Activated T-helper 1 cell treated with anti-CD3 and anti-CD28 coated beads, Interleukin-12 subunit alpha, Interleukin-12 subunit beta, Interleukin-2, Interleukin-4 antibody, amounts not matched to agents 30 ng/mL and 10 ng/mL and 1 ng/mL, durations not matched to agents 14 hours and 24 hours and 36 hours (primary cell): ENCODE measurements at regions not wholly inside any gene's neighbourhood (a gene's known extent, or its start where the extent isn't known, plus 50 kb on each side); places are given as distances from the start of the nearest gene placed in this dataset.
"Not testable (repeated sequence)": the region's sequence is repeated elsewhere in the genome, so short reads cannot be mapped to it uniquely, and the experiment has no call there.

ENCODE experiments used
- DNase-seq: peaks from one replicate; pipeline ENCODE4 v3.0.0; 2021; ENCODE audit warnings: low spot score
- H3K27ac Mint-ChIP-seq: one replicate; pipeline ENCODE4 v1.8.0; 2021; ENCODE audit warnings: mild to moderate bottlenecking, mixed read lengths
- H3K27me3 Mint-ChIP-seq: one replicate; pipeline ENCODE4 v1.8.0; 2022; ENCODE audit warnings: mild to moderate bottlenecking, moderate library complexity, mixed read lengths; ENCODE audit not compliant: insufficient read depth
- H3K36me3 Mint-ChIP-seq: one replicate; pipeline ENCODE4 v1.8.0; 2021; ENCODE audit warnings: low read depth, mixed read lengths
- H3K4me1 Mint-ChIP-seq: one replicate; pipeline ENCODE4 v1.8.0; 2021; ENCODE audit warnings: low read depth, mixed read lengths
- H3K4me3 Mint-ChIP-seq: one replicate; pipeline ENCODE4 v1.8.0; 2021; ENCODE audit warnings: mild to moderate bottlenecking, moderate library complexity, mixed read lengths
- H3K9me3 Mint-ChIP-seq: one replicate; pipeline ENCODE4 v1.8.0; 2021; ENCODE audit warnings: mixed read lengths
- intact Hi-C: fragments of 100-400 bp; cut with micrococcal nuclease; formaldehyde crosslinking; loops from one replicate; pipeline ENCODE4 v1.15.1; 2024

- no peaks in the 10 kb centered on the region for H3K9me3 Mint-ChIP-seq
- H3K4me1 Mint-ChIP-seq, result no peaks in the 10 kb centered on the region
- intact Hi-C loops, result no loop called here
- no peak overlapping the region for H3K4me3 Mint-ChIP-seq
- H3K36me3 Mint-ChIP-seq, result no peaks in the 10 kb centered on the region
- H3K27ac Mint-ChIP-seq, result no peak overlapping the region
- no peaks in the 10 kb centered on the region for H3K27me3 Mint-ChIP-seq
- DNase-seq, result no peak
Measured at GRCh38 chr17:33854596-33854995, 400.5 kb upstream of the CCL2 start.

- H3K27ac Mint-ChIP-seq, result no peak overlapping the region
- H3K36me3 Mint-ChIP-seq, result no peaks in the 10 kb centered on the region
- H3K27me3 Mint-ChIP-seq, result peaks cover 1% of the 10 kb centered on the region
- no peak overlapping the region for H3K4me3 Mint-ChIP-seq
- H3K9me3 Mint-ChIP-seq, result no peaks in the 10 kb centered on the region
- intact Hi-C loops, result no loop called here
- DNase-seq, result no peak
- no peaks in the 10 kb centered on the region for H3K4me1 Mint-ChIP-seq
Measured at GRCh38 chr17:33858121-33858520, 397.0 kb upstream of the CCL2 start.

- no peaks in the 10 kb centered on the region for H3K36me3 Mint-ChIP-seq
- no peak for DNase-seq
- H3K27ac Mint-ChIP-seq, result no peak overlapping the region
- intact Hi-C loops, result no loop called here
- H3K9me3 Mint-ChIP-seq, result no peaks in the 10 kb centered on the region
- H3K4me1 Mint-ChIP-seq, result no peaks in the 10 kb centered on the region
- H3K4me3 Mint-ChIP-seq, result no peak overlapping the region
- peaks cover 1% of the 10 kb centered on the region for H3K27me3 Mint-ChIP-seq
Measured at GRCh38 chr17:33858682-33859081, 396.4 kb upstream of the CCL2 start.

- no peak for DNase-seq
- Mint-ChIP-seq H3K27ac (no peak overlapping the region), H3K27me3 (peaks cover 6% of the 10 kb centered on the region), H3K4me3 (no peak overlapping the region), H3K9me3 (no peaks in the 10 kb centered on the region), H3K4me1 (no peaks in the 10 kb centered on the region), H3K36me3 (no peaks in the 10 kb centered on the region)
- intact Hi-C loops, result no loop called here
Measured at GRCh38 chr17:33862772-33863602, 392.1 kb upstream of the CCL2 start.

GRCh38 chr17:33864758-33865229 lies 390.3 kb upstream of the CCL2 start:
- no peak for DNase-seq
- Mint-ChIP-seq H3K9me3 (no peaks in the 10 kb centered on the region), H3K4me1 (no peaks in the 10 kb centered on the region), H3K36me3 (no peaks in the 10 kb centered on the region), H3K27ac (no peak overlapping the region), H3K4me3 (no peak overlapping the region), H3K27me3 (peaks cover 4% of the 10 kb centered on the region)
- intact Hi-C loops, result no loop called here

GRCh38 chr17:33868899-33869298 lies 386.2 kb upstream of the CCL2 start:
- Mint-ChIP-seq H3K4me3 (no peak overlapping the region), H3K27me3 (peaks cover 4% of the 10 kb centered on the region), H3K9me3 (no peaks in the 10 kb centered on the region), H3K27ac (no peak overlapping the region), H3K4me1 (no peaks in the 10 kb centered on the region), H3K36me3 (no peaks in the 10 kb centered on the region)
- intact Hi-C loops, result no loop called here
- no peak for DNase-seq

GRCh38 chr17:33870936-33871335 lies 384.1 kb upstream of the CCL2 start:
- H3K9me3 Mint-ChIP-seq, result no peaks in the 10 kb centered on the region
- H3K27ac Mint-ChIP-seq, result no peak overlapping the region
- no peaks in the 10 kb centered on the region for H3K4me1 Mint-ChIP-seq
- DNase-seq, result no peak
- intact Hi-C loops, result no loop called here
- H3K4me3 Mint-ChIP-seq, result no peak overlapping the region
- peaks cover 2% of the 10 kb centered on the region for H3K27me3 Mint-ChIP-seq
- no peaks in the 10 kb centered on the region for H3K36me3 Mint-ChIP-seq

- Mint-ChIP-seq H3K9me3 (no peaks in the 10 kb centered on the region), H3K36me3 (no peaks in the 10 kb centered on the region), H3K4me1 (no peaks in the 10 kb centered on the region), H3K27me3 (peaks cover under 1% of the 10 kb centered on the region), H3K4me3 (no peak overlapping the region), H3K27ac (no peak overlapping the region)
- no peak for DNase-seq
- intact Hi-C loops, result no loop called here
Measured at GRCh38 chr17:33871720-33872540, 383.2 kb upstream of the CCL2 start.

- H3K4me3 Mint-ChIP-seq, result no peak overlapping the region
- no peak overlapping the region for H3K27ac Mint-ChIP-seq
- H3K27me3 Mint-ChIP-seq, result no peaks in the 10 kb centered on the region
- H3K4me1 Mint-ChIP-seq, result no peaks in the 10 kb centered on the region
- no peaks in the 10 kb centered on the region for H3K9me3 Mint-ChIP-seq
- no peak for DNase-seq
- intact Hi-C loops, result no loop called here
- no peaks in the 10 kb centered on the region for H3K36me3 Mint-ChIP-seq
Measured at GRCh38 chr17:33873201-33873617, 381.9 kb upstream of the CCL2 start.

GRCh38 chr17:33874617-33875060 lies 380.4 kb upstream of the CCL2 start:
- H3K4me3 Mint-ChIP-seq, result no peak overlapping the region
- H3K36me3 Mint-ChIP-seq, result no peaks in the 10 kb centered on the region
- H3K9me3 Mint-ChIP-seq, result no peaks in the 10 kb centered on the region
- DNase-seq, result no peak
- no peaks in the 10 kb centered on the region for H3K27me3 Mint-ChIP-seq
- intact Hi-C loops, result no loop called here
- no peaks in the 10 kb centered on the region for H3K4me1 Mint-ChIP-seq
- H3K27ac Mint-ChIP-seq, result no peak overlapping the region

- Mint-ChIP-seq H3K36me3 (no peaks in the 10 kb centered on the region), H3K4me1 (no peaks in the 10 kb centered on the region), H3K27me3 (no peaks in the 10 kb centered on the region), H3K4me3 (no peak overlapping the region), H3K9me3 (no peaks in the 10 kb centered on the region), H3K27ac (no peak overlapping the region)
- no peak for DNase-seq
- intact Hi-C loops, result no loop called here
Measured at GRCh38 chr17:33875973-33876372, 379.1 kb upstream of the CCL2 start.

GRCh38 chr17:33882273-33882672 lies 372.8 kb upstream of the CCL2 start:
- intact Hi-C loops, H3K4me3 Mint-ChIP-seq, H3K9me3 Mint-ChIP-seq, H3K27me3 Mint-ChIP-seq, DNase-seq, H3K27ac Mint-ChIP-seq, H3K36me3 Mint-ChIP-seq, H3K4me1 Mint-ChIP-seq: not testable (repeated sequence)

- H3K4me3 Mint-ChIP-seq, H3K27me3 Mint-ChIP-seq, H3K27ac Mint-ChIP-seq, H3K36me3 Mint-ChIP-seq, DNase-seq, H3K4me1 Mint-ChIP-seq, H3K9me3 Mint-ChIP-seq, intact Hi-C loops: not testable (repeated sequence)
Measured at GRCh38 chr17:33882677-33883076, 372.4 kb upstream of the CCL2 start.
